D721Med (cell line): ENCODE measurements at regions not wholly inside any gene's neighbourhood (a gene's known extent, or its start where the extent isn't known, plus 50 kb on each side); places are given as distances from the start of the nearest gene placed in this dataset.

Source experiments
- DNase-seq: peaks from one replicate; pipeline ENCODE4 v3.0.0; 2011; ENCODE audit warnings: low spot score; ENCODE audit not compliant: insufficient read length
- FAIRE-seq: peaks from 2 replicates; lab custom pipeline; 2011; peaks lifted over from hg19 to GRCh38; lab: Jason Lieb, UNC
- CTCF ChIP-seq: IDR thresholded peaks from 2 replicates; pipeline ENCODE4 v1.5.1; 2012; ENCODE audit warnings: mild to moderate bottlenecking, control low read depth; ENCODE audit not compliant: insufficient read depth; ENCODE audit errors: missing control alignments

DNA sequence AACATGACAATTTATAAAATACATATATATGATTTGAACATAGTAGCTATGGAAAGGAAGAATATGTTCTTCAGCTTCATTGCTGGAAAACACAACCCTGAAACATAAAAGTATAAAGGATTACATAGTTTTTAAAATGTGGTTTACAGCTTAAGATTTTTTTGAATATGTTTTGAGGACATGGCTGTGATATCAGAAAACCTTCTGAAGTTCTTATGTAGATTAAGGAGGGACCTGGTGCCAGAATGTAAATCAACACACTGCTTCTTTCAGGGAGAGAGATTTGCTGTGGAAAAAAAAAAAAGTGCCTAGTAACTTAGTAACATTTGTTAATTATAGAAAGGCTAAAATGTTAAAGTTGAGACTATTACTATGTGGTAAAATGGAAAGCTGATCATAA lies 1261.8 kb downstream of the ADGRL3 start:
- no peak for TF ChIP-seq CTCF

GRCh38 chr4:62460329-62460728 lies 1260.2 kb downstream of the ADGRL3 start:
- no peak for DNase-seq

More for the DNA sequence above, 1261.8 kb downstream of the ADGRL3 start:
- FAIRE-seq: no peak
- DNase-seq: no peak

GRCh38 chr4:62457356-62457755 lies 1257.2 kb downstream of the ADGRL3 start:
- DNase-seq: no peak
- TF ChIP-seq CTCF: no peak
- no peak for FAIRE-seq

More at GRCh38 chr4:62460329-62460728, 1260.2 kb downstream of the ADGRL3 start:
- TF ChIP-seq CTCF: no peak
- no peak for FAIRE-seq

GRCh38 chr4:62455871-62456270 lies 1255.7 kb downstream of the ADGRL3 start:
- TF ChIP-seq CTCF: no peak
- FAIRE-seq (no peak), DNase-seq (no peak)

DNA sequence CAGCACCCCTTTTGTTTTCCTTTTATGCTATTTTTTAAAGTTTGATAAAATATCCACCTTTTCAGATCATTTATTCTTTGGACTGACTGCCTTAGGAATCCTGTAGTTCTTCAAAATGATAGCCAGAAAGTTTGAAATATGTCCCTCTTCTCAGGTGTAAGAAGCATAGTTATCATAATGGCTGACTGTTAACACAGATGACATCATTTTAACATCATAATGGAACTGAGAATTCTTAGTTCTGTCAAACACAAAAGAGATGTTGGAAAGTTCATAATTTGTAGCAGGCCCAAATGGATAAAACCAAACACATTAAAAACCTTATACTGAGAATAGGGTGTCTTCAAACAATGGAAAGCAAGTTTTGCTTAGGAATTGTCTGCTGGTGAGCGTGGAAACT lies 1254.4 kb downstream of the ADGRL3 start:
- no peak for DNase-seq
- no peak for TF ChIP-seq CTCF
- no peak for FAIRE-seq

DNA sequence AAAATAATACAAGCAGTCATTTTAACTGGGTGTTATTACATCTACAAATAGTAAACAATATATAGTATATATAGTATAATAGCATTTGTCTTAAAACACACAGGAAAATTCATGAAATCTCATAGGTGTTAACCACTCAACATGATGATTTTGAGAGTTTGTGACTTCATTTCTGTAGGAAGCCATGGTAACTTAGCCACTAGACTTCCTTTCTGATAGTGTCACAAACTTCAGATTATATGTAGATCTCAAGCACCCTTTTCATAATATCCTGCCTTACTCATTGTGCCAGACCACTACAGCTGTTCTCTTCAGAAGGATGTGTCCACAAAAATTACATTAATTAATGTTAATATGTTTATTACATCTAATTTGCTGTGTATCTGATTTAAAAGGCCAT lies 1250.6 kb downstream of the ADGRL3 start:
- no peak for FAIRE-seq
- no peak for TF ChIP-seq CTCF
- no peak for DNase-seq

DNA sequence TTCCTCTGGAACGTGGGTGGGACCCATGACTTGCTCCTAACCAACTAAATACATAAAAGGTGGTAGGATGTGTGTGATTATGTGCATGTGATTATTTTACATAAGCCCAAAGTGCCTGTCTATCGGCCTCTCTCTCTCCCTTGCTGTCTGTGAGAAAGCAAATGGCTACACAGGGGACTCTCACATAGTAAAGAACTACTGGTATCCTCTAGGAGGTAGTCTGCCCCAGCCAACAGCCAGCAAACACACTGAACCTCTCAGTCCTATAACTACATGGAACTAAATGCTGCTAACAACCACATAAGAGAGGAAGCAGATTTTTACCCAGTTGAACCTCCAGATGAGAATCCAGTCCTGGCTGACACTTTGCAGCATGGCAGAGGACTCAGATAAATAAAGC lies 1249.4 kb downstream of the ADGRL3 start:
- no peak for FAIRE-seq
- no peak for DNase-seq
- no peak for TF ChIP-seq CTCF
